ENCODE measurements at regions not wholly inside any gene's neighbourhood (a gene's known extent, or its start where the extent isn't known, plus 50 kb on each side); places are given as distances from the start of the nearest gene placed in this dataset.

DNA sequence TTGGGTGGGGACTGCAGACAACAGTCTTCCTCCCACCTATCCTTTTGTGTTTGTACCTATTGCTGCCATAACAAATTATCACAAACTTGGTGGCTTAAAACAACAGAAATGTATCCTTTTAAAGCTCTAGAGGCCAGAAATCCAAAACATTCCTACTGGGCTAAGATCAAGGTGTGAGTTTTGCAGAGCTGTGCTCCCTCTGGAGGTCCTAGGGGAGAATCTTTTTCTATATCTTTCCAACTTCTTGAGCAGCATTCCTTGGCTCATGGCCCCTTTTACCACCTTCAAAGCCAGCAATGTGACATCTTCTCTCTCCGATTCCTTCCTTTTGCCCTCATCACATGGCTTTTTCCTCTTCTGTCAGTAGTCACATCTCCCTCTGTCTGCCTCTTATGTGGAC lies 190.6 kb downstream of the TTC8 start:
- DNase-seq (ENCODE audit: low spot score): no peak

DNA sequence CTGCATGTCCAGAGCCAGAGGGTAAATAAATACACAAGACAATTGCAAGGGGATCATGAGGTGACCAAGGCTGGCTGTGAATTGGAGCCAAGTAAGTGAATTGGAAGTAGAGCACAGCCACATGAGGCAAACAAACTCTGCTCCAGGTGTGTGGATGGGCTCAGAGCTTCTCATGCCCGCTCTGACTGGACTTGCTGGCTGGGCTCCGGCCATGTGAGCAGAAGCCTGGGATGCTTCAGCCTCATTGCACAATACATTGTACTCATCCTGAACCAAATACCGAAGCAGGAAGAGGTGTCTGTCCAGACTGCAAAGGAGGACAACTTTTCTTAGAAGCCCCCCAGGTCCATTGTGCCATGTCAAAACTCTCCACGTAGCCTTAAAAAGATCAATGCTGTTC lies 193.0 kb downstream of the TTC8 start:
- DNase-seq (ENCODE audit: low spot score): no peak

DNA sequence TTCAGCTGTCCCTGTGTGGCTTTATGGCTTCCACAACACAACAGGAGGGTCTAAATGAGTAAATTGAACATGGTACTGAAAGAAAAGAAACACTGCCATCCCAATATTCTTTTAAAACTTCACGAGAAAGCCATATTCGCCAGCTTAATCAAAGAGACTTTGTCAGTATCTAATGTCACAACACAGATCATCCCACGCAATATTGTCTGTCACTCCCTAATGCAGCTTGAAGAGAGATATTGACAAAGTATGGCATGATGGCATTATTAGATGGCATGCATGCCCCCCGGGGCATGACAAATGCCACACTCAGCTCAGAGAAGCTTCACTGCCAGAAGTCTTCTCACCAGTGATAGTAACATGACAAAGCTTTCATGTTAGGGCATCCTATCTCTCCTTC lies 197.8 kb downstream of the TTC8 start:
- DNase-seq (ENCODE audit: low spot score): peak; percentile 33

DNA sequence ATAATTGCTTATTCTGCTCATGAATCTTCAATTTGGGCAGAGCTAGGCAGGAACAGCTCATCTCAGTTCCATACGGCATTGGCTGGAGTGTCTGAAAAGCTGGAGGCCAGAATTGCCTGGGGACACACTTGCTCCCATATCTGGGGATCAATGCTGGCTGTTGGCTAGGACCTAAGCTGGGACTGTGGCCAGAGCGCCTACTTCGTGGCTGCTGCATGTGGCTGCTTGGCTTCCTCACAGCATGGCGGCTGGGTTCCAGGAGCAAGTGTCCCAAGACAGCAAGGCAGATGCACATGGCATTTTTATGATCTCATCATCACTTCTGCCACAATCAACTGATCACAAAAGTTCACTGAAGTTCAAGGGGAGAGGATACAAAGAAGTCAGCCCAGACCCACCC lies 200.2 kb downstream of the TTC8 start:
- DNase-seq (ENCODE audit: low spot score): no peak

DNA sequence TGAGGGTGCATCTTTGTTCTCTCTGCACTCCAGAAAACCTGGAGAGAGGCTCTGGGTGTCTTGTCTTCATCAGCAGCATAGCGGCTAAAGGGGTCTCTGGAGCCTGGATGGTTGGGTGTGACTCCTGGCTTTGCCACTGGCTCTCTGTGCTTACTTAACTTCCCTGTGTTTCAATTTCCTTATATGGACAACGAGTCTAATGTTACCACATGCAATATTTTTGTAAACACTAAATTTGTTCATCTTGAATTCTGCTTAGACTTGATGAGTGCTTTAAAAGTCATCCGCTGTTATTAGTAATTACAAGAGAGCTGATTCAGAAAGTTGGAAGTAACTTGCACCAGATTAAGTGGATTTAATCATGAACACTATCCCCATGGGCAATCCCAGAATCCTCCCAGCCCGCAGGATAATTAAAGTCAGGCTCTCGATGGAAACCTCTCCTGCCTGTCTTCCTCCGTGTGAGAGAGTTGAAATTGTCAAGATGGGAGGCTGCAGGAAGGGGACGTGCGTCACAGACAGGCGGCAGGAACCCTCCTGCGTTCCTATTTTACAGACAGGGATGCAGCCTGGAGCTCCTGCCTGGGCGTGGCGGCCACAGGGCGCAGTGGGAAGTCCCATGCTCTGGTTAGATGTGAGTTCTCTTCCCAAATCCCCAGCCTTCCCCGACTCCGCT lies 201.2 kb downstream of the TTC8 start:
- no peak for DNase-seq (ENCODE audit: low spot score)

DNA sequence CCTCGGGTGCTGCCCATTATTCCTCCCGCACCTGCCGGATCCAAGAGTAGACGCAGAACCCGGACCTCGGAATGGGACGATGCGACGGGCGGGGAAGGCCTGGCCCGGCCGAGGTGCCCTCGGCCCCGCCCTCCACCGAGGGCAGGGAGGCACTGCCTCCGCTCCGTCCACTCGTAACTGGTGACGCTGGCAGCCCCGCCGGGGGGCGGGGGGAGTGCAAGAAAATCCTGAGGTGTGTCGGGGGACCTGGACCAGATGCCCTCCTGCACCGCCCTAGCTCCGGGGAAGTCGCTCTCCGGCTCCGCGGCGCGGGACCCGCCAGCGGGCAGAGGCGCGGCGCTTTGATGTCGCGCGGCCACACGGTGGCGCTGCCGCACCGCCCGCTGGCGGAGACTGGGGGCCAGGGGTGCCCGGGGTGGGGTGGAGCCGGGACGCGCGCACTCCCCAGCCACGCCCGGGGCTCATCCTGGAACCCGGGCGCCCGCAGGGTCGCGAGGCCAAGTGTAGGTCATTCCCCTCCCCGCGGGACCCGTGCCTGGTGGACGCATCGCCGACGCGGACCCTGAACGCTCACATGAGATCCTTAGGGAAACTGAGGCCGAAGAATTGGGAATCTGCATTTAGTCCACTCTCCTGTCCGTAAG lies 202.8 kb downstream of the TTC8 start:
- DNase-seq (ENCODE audit: low spot score): peak; percentile 34

DNA sequence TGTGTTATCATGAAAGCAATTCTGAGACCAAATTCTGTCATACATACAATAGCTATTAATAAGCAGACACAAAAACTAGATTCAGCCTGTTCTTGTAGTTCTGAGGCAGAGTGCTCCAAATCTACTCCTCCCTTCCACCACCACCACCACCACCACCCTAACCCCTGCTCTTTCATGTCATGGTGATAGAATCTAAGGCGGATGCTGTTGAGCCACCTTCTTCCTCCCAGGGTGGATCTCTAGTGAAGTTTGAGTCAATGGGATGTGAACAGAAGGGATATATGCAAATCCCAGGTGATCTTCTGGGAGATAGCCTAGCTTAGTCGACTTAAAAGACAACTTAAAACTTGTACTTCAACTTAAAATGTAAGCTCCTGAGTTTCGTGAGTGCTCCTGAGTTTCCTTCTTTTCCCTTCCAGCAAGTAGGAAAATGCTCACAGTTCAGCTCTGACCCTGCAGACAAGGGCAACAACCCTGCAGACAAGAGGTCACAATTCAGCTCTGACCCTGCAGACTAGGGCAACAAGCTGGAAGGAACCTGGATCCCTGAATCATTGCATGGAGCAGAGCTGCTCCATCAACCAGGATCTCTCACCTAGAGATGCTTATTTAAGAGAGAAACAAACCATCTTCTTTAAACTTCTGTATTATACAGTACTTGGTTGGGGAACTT lies 204.1 kb downstream of the TTC8 start:
- no peak for DNase-seq (ENCODE audit: low spot score)

DNA sequence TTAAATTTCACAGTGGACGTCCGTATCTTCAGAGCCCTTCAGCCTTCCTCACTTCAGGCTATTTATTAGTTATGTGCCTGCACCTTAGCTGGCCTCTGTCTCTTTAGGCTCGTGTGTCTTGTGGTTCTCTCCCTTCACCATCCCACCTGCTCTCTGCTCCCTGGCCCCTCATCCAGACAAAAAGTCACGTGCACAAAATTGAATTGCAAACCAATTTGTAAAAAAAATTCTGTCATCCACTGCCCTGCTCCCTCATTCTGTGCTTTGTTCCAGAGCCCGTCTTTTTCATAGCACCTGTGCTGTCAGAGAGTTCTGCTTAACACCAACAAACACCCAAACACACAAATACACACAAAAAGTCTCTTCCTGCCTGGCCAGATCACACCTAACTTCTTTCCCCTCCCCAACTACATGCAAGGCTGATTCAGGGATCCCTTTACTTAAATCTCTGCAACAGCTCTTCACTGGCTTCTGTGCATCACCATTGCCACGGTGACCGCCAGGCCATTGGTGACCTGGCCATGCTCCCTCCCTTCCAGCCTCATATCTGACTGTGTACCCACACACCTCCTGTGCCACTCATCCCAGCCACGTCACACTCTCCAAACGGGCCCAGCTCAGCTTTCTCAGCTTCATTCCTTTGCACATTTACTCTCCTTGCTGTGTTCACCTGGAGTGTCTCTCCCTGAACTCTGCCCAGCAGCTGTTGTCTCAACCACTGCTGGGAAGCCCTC lies 205.7 kb downstream of the TTC8 start:
- no peak for DNase-seq (ENCODE audit: low spot score)

DNA sequence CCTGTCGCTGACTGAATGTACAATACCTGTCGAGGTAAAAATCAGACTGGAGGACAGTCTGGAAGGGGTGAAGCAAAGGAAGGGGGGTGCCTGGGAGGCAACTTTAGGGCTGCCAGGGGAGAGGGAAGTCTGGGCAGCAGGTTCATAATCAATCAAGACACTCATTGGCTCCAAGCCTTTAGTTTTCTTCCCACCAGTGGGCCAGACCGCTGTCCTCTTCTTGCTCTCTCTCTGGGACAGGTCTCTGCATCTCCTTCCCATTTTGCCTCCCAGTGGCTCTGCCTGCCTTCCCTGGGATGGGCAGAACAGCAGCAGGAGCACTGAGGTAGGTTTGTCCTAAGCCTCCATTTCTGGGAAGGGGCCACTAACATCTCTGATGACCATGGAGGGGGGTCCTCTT lies 206.5 kb downstream of the TTC8 start:
- DNase-seq (ENCODE audit: low spot score): no peak

DNA sequence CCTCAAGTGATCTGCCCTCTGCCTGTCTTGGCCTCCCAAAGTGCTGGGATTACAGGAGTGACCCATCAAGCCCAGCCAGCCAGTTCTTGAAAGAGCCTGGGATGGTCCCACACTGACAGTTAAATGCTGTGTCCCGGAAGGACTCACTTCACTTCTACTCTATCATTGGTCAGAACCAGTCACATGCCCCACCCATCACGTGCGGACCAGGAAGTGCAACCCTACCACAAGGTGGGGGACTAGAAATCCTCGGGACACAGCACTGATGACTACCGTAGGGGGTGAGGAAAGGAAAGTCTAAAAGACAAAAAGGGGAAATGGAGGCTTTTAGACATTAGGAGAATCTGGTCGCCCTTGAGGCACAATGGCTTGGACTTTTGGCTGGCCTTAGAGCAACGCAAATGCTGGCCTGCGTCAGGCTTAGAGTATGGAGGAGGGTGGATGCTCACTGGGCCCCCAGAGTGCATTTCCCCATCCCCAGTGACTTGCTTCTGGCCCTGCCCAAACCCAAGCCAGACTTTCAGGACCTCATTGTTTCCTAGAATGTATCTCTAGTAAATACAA lies 207.7 kb downstream of the TTC8 start:
- DNase-seq (ENCODE audit: low spot score): no peak

DNA sequence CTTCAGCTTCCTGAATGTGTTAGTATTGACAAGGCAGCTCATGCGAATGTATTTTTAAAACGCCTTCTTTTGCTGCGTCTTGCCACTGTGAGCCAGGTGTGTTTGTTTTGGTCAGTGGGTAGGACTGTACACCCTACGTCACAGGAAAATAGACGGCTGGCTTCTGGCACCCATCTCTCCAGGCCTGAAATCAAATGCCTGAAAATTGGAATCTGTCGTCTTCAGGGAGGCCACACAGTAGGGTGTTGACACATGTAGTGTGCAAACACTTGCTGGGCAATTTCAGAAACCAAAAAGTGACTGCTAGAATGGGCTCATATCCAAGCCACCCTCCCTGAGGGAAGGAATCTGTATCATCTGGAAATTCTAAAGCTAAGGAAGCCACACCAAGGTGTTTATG lies 209.3 kb downstream of the TTC8 start:
- DNase-seq (ENCODE audit: low spot score): no peak

DNA sequence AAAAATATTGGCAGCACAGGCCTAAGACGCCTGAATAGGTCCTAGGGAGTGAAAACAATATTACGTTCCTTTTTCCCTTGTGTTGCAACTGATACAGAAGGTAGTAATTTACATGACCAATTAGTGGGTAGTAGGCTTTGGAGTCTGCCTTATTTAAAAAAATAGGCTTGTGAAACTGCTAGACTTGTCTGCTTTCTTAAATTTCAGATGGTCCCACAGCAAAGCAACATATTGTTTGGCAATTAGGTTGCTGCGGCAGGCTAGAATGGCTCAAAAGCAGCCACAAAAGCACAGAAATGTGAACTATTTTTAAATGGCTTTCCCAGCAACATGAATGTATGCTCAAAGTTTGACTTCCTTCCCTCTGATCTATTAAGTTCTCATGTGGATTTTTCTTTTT lies 211.9 kb downstream of the TTC8 start:
- DNase-seq (ENCODE audit: low spot score): no peak

DNA sequence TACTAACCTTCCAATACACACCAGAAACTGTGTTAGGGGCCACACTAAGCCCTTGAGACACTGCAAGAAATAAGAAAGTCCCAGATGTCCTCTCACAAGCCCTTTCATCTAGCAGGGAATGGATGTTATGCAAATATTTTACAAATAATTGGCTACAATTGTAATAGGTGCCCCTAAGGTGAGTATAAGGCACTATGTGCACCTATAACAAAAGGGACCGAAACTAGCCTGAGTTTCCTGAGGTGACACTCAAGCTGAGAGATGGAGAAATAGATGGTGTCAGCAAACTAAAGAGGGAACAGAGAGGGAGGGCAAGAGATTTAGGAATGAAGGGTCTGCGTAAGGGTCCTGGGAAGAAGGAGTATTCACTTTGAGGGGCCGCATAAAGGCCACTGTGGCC lies 212.6 kb downstream of the TTC8 start:
- no peak for DNase-seq (ENCODE audit: low spot score)

DNA sequence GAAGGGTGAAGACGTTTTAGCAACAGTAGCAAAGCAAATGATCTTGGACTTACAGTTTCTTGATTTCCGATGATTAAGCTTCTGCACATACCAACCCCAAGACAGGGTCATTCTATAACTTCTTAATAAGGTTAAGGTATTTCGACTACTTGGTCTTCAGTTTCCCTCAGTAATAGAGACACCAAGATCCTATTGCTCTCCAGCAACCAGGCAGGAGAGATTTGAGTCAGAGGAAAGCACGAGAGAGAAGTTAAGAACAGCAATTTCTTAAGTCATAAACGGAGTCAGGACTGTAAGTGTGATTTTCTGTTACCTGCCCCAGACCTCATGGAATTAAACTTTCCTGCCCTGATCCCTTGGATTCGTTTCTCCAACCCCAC lies 215.6 kb downstream of the TTC8 start:
- DNase-seq (ENCODE audit: low spot score): no peak

DNA sequence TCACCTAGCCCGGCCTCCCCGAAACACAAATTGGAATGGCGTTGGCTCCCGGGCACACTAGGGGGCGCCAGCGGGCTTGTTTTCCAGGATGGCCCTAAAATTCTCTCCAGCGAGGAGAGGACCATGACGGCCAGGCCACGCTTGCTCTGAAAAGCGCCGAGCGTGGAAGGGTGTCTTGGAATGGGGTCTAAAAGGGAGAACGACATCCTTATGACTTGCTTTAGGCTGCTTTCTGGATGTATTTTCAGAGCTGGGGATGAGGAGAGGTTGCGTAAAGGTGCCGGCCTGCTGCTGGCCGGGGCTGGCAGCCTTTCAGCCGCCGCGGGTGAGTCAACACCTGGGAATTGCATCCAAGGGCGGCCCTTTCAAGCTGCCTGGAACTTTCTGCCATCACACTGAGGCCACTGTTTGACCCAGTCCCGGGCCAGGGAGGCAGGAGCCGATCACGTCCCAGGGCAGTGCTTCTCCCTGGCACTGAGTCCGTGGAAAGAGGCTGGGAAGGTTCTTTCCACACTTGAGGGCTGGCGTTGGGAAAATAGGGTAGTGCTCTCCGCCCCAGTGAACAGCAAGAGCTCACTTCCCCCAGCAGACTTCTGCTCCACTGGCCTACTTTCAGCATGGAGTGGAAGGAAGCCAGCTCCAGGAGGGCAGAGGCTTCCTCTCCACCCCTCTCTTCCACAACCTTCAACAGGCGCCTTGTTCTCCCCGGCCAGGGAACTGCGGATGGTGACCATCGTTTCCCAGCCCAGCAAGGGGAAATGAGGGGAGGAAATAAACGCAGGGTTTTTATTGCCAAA lies 216.2 kb downstream of the TTC8 start:
- peak; percentile 82 for DNase-seq (ENCODE audit: low spot score)

DNA sequence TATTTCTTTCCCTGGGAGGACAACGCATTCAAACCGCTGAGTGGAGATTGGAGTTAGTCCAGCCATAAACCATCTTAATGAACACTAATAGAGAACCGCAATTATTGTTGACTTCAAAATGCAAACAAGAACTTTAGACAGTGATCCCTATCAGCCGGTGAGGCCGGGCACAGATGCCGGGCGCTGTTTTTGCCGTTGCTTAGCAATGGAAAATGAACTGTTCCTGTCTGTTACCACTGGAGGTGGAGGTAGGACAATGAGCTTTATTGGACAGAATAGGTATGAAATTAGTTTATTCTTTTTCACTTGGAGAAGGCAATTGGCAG lies 216.8 kb downstream of the TTC8 start:
- no peak for DNase-seq (ENCODE audit: low spot score)

DNA sequence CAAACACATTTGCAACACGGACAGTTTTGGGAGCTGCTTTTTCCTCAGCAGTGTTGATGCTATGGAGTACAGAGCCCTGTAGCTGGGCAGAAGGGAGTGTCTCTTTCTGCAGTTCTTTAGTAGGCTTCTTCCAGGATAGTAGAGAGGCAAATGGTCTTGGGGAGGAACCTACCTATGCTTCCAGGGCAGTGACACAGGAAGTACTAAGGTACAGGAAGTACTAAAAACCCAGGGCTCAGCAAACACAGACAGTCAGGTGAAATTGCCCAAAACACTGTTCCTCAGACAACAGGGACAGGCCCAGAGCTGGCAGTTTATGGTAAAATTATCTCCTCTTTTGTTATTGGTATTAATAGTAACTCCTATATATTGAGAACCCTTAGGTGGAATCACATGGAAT lies 217.6 kb downstream of the TTC8 start:
- DNase-seq (ENCODE audit: low spot score): no peak

DNA sequence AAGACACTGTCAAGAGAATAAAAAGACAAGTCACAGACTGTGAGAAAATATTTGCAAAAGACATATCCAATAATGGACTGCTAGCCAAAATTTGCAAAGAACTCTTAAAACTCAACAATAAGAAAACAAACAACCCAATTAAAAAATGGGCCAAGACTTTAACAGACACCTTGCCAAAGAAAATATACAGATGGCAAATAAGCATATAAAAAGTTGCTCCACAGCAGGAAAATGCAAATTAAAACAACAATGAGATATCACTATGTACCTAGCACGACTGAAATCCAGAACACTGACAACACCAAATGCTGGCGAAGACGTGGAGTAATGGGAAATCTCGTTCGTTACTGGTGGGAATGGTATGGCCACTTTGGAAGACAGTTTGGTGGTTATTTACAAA lies 228.9 kb downstream of the TTC8 start:
- no peak for DNase-seq (ENCODE audit: low spot score)

DNA sequence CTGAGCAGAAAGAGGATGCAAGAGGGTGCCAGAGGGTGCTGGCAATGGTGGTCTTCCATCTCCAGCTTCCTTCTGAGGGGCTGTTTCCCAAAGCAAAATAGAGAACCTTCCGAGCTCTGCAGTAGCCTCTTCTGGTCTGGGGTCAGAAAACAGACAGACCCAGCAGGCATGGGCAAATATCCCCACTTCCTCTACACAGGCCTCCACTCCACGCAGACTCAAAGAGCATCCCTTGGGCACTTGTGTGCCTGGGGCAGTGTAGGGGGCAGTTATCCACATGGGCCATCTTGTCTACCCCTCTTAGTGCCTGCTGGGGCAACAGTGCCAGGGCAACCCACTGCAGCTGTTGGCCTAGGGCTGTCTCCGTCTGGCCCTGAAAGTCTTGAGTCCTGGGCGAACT lies 231.9 kb downstream of the TTC8 start:
- no peak for DNase-seq (ENCODE audit: low spot score)

DNA sequence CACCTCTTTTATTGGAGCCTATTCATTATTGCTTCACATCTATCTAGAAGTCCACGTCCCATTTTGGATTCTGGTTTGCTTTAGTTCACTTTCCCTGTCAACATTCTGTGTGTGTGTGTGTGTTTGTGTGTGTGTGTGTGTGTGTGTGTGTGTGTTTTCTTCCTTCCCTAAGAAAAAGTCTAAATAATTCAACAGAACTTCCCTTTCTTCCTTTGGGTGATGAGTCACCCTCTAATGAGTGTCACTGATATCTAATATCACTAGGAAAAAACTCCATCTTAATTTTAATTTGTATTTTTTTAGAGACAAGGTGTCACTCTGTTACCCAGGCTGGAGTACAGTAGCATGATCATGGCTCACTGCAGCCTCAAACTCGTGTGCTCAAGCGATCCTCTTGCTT lies 234.2 kb downstream of the TTC8 start:
- DNase-seq (ENCODE audit: low spot score): no peak

DNA sequence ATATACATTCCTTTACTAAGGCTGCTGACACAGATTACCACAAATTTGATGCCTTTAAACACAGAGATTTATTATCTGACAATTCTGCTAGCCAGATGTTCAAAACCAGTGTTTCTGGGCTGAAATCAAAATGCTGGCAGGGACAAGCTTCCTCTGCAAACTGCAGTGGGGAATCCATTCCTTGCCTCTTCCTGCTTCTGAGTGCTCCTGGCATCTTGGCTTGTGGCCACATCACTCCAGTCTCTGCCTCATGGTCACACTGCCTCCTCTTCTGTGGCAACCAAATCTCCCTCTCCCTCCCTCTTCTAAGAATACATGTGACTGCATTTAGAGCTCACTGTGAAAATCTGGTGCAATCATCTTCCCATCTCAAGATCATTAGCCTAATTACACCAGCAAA lies 235.7 kb downstream of the TTC8 start:
- no peak for DNase-seq (ENCODE audit: low spot score)

DNA sequence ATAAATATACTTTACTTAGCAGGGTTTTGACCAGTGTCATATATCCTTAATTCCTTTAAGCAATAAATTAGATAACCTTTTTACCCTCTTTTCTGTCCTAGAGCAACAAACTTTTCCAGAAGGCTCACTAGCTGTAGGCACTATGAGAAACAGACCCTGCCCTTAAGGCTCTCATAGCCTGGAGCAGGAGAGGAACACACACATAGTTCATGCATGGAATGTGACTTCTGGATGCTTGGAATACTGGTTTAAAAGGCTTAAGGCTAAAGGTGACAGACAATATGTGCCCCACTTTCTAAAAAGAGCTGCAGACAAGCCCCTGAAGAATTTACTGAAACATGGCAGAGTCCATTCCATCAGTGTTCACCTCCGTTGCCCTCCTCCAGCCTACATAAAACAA lies 237.2 kb downstream of the TTC8 start:
- DNase-seq (ENCODE audit: low spot score): no peak

All from putamen (tissue), 1 donor.